ENCODE measurements at regions not wholly inside any gene's neighbourhood (a gene's known extent, or its start where the extent isn't known, plus 50 kb on each side); places are given as distances from the start of the nearest gene placed in this dataset.

- TF ChIP-seq PKNOX1 (IDR thresholded peaks at IDR 0.05) (no peak), SUZ12 (IDR thresholded peaks at IDR 0.05) (no peak), TARDBP (IDR thresholded peaks at IDR 0.05) (no peak), BHLHE40 (IDR thresholded peaks at IDR 0.05; ENCODE audit: borderline replicate concordance) (no peak), HDGF (IDR thresholded peaks at IDR 0.05; ENCODE audit: borderline replicate concordance) (no peak), SP1 (IDR thresholded peaks at IDR 0.05) (no peak), ARNT (IDR thresholded peaks at IDR 0.05) (no peak), ZNF384 (IDR thresholded peaks at IDR 0.05) (no peak), LEF1 (IDR thresholded peaks at IDR 0.05; ENCODE audit: borderline replicate concordance) (no peak), FOXM1 (IDR thresholded peaks at IDR 0.05; ENCODE audit: borderline replicate concordance) (no peak)
- ChIA-PET POLR2A (no interaction called here), CTCF (no interaction called here)
- no peak for DNase-seq (ENCODE audit: extremely low spot score)
These were observed 392.6 kb upstream of the ERCC4 start for GRCh38 chr16:13527332-13527731.

GRCh38 chr16:13528691-13529090 lies 391.3 kb upstream of the ERCC4 start:
- no peak for TF ChIP-seq HDGF (IDR thresholded peaks at IDR 0.05; ENCODE audit: borderline replicate concordance)
- no peak for TF ChIP-seq ZNF384 (IDR thresholded peaks at IDR 0.05)
- TF ChIP-seq FOXA1 (IDR thresholded peaks at IDR 0.05), result no peak
- TF ChIP-seq SP1 (IDR thresholded peaks at IDR 0.05), result no peak
- no peak for TF ChIP-seq ARNT (IDR thresholded peaks at IDR 0.05)
- no peak for TF ChIP-seq L3MBTL2 (conservative IDR thresholded peaks at IDR 0.05)
- TF ChIP-seq SUZ12 (IDR thresholded peaks at IDR 0.05), result no peak
- no peak for TF ChIP-seq CTBP1 (IDR thresholded peaks at IDR 0.05; ENCODE audit: borderline replicate concordance)
- TF ChIP-seq FOXK2 (IDR thresholded peaks at IDR 0.05), result no peak
- no peak for TF ChIP-seq BHLHE40 (IDR thresholded peaks at IDR 0.05; ENCODE audit: borderline replicate concordance)
- TF ChIP-seq PKNOX1 (IDR thresholded peaks at IDR 0.05), result no peak
- POLR2A ChIA-PET, result no interaction called here

GRCh38 chr16:13529193-13529982 lies 390.6 kb upstream of the ERCC4 start:
- CTCF ChIA-PET, result no interaction called here
- POLR2A ChIA-PET, result no interaction called here
- no peak for TF ChIP-seq ZNF384 (IDR thresholded peaks at IDR 0.05)
- TF ChIP-seq SUZ12 (IDR thresholded peaks at IDR 0.05), result no peak
- TF ChIP-seq FOXM1 (IDR thresholded peaks at IDR 0.05; ENCODE audit: borderline replicate concordance), result no peak
- TF ChIP-seq PKNOX1 (IDR thresholded peaks at IDR 0.05), result no peak
- TF ChIP-seq HDGF (IDR thresholded peaks at IDR 0.05; ENCODE audit: borderline replicate concordance), result no peak
- TF ChIP-seq TARDBP (IDR thresholded peaks at IDR 0.05), result no peak
- TF ChIP-seq SP1 (IDR thresholded peaks at IDR 0.05), result no peak
- no peak for TF ChIP-seq NFRKB (IDR thresholded peaks at IDR 0.05)
- no peak for TF ChIP-seq BHLHE40 (IDR thresholded peaks at IDR 0.05; ENCODE audit: borderline replicate concordance)
- no peak for TF ChIP-seq FOXK2 (IDR thresholded peaks at IDR 0.05)
- no peak for TF ChIP-seq ELF4 (IDR thresholded peaks at IDR 0.05)
- no peak for TF ChIP-seq LEF1 (IDR thresholded peaks at IDR 0.05; ENCODE audit: borderline replicate concordance)
- no peak for TF ChIP-seq ARNT (IDR thresholded peaks at IDR 0.05)
- TF ChIP-seq FOXA1 (IDR thresholded peaks at IDR 0.05), result no peak
- TF ChIP-seq L3MBTL2 (conservative IDR thresholded peaks at IDR 0.05), result no peak
- TF ChIP-seq CTBP1 (IDR thresholded peaks at IDR 0.05; ENCODE audit: borderline replicate concordance), result no peak
- DNase-seq (ENCODE audit: extremely low spot score), result no peak

More at GRCh38 chr16:13528691-13529090, 391.3 kb upstream of the ERCC4 start:
- DNase-seq (ENCODE audit: extremely low spot score), result no peak
- CTCF ChIA-PET, result no interaction called here

- ChIA-PET CTCF (no interaction called here), POLR2A (no interaction called here)
- TF ChIP-seq BHLHE40 (IDR thresholded peaks at IDR 0.05; ENCODE audit: borderline replicate concordance) (no peak), FOXM1 (IDR thresholded peaks at IDR 0.05; ENCODE audit: borderline replicate concordance) (no peak), NFRKB (IDR thresholded peaks at IDR 0.05) (no peak), TARDBP (IDR thresholded peaks at IDR 0.05) (no peak), HDGF (IDR thresholded peaks at IDR 0.05; ENCODE audit: borderline replicate concordance) (no peak), PKNOX1 (IDR thresholded peaks at IDR 0.05) (no peak), SUZ12 (IDR thresholded peaks at IDR 0.05) (no peak), LEF1 (IDR thresholded peaks at IDR 0.05; ENCODE audit: borderline replicate concordance) (no peak), SP1 (IDR thresholded peaks at IDR 0.05) (no peak), ARNT (IDR thresholded peaks at IDR 0.05) (no peak), L3MBTL2 (conservative IDR thresholded peaks at IDR 0.05) (no peak), ELF4 (IDR thresholded peaks at IDR 0.05) (no peak), CTBP1 (IDR thresholded peaks at IDR 0.05; ENCODE audit: borderline replicate concordance) (no peak), FOXK2 (IDR thresholded peaks at IDR 0.05) (no peak), FOXA1 (IDR thresholded peaks at IDR 0.05) (no peak)
- DNase-seq (ENCODE audit: extremely low spot score), result no peak
These were observed 379.2 kb upstream of the ERCC4 start for GRCh38 chr16:13540771-13541170.

DNA sequence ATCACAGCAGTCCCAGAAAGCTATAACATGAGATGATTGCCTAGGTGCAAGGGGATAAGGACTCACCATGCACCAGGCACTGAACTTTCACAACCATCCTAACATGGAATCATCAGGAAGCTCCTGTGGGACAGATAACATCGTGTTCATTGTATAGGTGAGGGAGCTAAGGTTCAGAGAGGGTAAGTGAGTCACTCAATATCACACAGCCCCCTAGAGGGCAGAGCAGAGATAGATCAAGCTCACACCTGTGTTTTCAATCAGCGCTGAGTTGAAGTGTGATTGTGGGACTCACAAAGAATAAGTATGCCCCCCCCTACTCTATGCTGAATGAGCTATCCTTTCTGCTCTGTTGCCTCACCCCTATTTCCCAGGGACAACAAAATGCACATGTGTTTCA lies 377.7 kb upstream of the ERCC4 start:
- CTCF ChIA-PET, result no interaction called here
- no peak for TF ChIP-seq TARDBP (IDR thresholded peaks at IDR 0.05)
- no peak for DNase-seq (ENCODE audit: extremely low spot score)
- POLR2A ChIA-PET, result no interaction called here

DNA sequence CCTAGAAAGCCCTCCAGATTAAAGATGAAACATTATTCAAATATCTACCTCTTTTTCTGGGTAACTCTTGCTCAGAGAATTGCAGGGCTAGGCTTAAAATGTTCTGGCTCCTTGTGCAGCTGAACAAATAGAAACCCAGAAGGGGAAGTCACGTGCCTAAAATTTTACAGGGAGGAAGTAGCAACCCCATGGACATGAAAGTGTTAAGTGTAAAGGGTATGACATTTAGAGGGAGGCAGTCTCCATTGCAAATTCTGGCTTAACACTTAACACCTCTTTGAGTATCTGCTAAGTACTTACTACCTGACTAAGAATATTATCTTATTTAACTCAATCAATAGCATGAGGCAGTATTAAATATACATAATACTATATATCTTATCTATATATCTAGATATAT lies 376.1 kb upstream of the ERCC4 start:
- ChIA-PET POLR2A (no interaction called here), CTCF (no interaction called here)
- DNase-seq (ENCODE audit: extremely low spot score), result no peak
- TF ChIP-seq ZNF384 (IDR thresholded peaks at IDR 0.05) (no peak), FOXA1 (IDR thresholded peaks at IDR 0.05) (no peak), CTBP1 (IDR thresholded peaks at IDR 0.05; ENCODE audit: borderline replicate concordance) (no peak), PKNOX1 (IDR thresholded peaks at IDR 0.05) (no peak), L3MBTL2 (conservative IDR thresholded peaks at IDR 0.05) (no peak), BHLHE40 (IDR thresholded peaks at IDR 0.05; ENCODE audit: borderline replicate concordance) (no peak), HDGF (IDR thresholded peaks at IDR 0.05; ENCODE audit: borderline replicate concordance) (no peak), SUZ12 (IDR thresholded peaks at IDR 0.05) (no peak), NFRKB (IDR thresholded peaks at IDR 0.05) (no peak), ELF4 (IDR thresholded peaks at IDR 0.05) (no peak), TARDBP (IDR thresholded peaks at IDR 0.05) (no peak), FOXM1 (IDR thresholded peaks at IDR 0.05; ENCODE audit: borderline replicate concordance) (no peak), ARNT (IDR thresholded peaks at IDR 0.05) (no peak), SP1 (IDR thresholded peaks at IDR 0.05) (no peak), LEF1 (IDR thresholded peaks at IDR 0.05; ENCODE audit: borderline replicate concordance) (no peak), FOXK2 (IDR thresholded peaks at IDR 0.05) (no peak)

Measured in HEK293T (cell line).